Ureter (tissue), 1 donor: ENCODE measurements at regions not wholly inside any gene's neighbourhood (a gene's known extent, or its start where the extent isn't known, plus 50 kb on each side); places are given as distances from the start of the nearest gene placed in this dataset.
"Not testable (repeated sequence)": the region's sequence is repeated elsewhere in the genome, so short reads cannot be mapped to it uniquely, and the experiment has no call there.

ENCODE experiments used
- DNase-seq: peaks from one replicate; pipeline ENCODE4 v3.0.0-alpha.2; 2020; ENCODE audit warnings: low spot score
- donor health status: DM: yes; HTN: yes; CAD: no.

- DNase-seq: no peak
Observed at GRCh38 chr18:73452866-73453265, 585.1 kb upstream of the NETO1 start.

DNA sequence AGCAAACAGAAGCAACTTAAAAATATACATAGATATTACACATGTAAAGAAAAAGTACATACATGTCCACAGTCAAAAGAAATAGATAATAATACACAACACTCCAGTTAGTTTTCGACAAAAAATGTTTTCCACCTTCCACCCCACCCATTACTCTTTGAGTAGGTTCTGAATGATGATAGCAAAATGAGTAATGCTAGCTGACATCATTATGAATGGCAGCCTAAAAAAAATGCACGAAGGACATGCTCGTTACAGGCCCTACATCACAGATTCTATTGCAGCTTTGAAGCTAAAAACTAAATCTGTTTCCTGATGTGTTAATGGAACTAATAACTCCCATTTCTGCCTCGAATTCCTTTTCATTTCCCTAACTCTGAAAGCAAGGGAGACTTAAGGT lies 578.7 kb upstream of the NETO1 start:
- no peak for DNase-seq

GRCh38 chr18:73431620-73432019 lies 563.8 kb upstream of the NETO1 start:
- DNase-seq: no peak

GRCh38 chr18:73421010-73421409 lies 553.2 kb upstream of the NETO1 start:
- DNase-seq: no peak

DNA sequence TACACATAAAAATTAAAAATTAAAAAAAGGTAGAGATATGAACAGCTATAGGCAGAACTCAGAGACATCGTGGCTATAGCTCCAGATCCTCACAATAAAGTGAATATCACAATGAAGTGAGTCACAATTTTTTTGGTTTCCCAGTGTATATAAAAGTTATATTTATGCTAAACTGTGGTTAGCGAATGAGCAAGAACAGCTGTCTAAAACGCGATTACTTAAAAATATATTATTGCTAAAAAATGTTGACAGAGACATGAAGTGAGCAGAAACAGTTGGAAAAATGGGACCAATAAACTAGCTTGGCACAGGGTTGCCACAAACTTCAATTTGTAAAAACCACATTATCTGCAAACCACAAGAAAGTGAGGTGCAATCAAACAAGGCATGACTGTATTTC lies 551.7 kb upstream of the NETO1 start:
- no peak for DNase-seq

GRCh38 chr18:73414598-73414997 lies 546.8 kb upstream of the NETO1 start:
- DNase-seq: no peak

DNA sequence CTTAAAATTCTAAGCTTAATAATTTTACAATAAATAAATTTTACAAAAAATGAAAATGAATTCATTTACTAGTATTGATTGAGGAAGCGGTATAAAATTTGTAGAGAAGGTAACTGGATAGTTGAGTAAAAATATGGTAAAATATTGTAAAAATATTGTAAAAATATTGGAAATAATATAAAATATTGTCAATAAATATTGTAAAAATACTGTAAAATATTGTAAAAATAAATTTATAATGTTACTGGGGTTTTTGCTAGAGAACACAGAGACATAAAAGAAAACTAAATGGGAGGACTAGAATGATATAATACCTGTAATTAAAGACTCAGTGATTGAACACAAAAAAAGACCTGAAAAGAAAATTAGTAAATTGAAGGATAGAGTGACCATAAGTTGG lies 546.3 kb upstream of the NETO1 start:
- no peak for DNase-seq

DNA sequence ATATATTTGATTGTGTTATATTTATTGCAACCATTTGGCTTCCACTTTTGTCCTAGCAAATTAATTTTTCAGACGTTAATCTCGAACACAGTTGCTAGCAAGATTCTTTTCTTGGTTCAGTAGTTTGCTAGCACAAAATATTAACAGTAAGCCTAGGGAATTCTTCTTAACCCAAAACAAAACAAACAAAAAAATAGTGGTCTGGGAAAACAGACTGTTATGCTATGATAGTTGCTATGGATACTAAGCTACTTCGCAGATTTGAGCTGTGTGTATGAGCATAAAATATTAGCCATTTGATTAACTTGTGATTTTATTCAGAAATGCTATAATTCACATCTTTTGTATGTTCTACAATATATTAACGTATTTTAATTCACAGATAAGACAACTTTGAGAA lies 541.5 kb upstream of the NETO1 start:
- no peak for DNase-seq

DNA sequence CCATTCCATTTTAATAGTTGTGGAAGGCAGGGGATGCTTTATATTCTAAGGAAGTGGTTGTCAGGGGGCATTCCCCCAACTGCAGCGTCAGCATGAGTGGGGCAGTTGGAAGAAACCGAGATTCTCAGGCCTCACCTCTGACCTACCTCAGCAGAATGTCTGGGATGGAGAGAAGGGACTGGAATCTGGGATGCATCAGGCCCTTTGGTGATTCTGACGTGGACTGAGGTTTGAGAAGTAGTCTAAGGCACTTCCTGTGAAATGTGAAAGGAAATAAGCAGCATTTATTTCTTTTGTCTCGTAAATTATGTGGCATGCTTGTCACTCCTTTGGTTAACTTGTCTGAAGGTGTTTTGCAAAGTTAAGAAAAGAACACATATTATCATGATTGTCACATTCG lies 540.7 kb upstream of the NETO1 start:
- no peak for DNase-seq

DNA sequence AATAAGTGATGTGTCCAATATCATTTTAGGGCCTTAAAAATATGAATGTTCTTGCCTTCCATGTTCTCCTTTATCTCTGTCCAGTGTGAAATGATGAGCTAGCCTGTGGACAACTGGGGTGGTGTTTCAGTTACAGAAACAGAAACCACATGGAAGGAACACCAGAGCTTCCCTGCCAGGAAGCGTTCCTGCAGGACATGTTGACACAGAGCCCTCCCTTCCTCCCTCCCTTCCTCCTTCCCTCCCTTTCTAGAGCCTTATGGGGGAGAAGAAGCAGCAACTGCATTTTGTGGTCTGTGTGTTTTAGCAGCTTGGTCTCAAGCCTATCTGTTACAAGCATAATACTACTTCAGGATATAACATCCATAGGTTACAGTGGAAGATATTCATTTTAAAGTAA lies 539.7 kb upstream of the NETO1 start:
- DNase-seq: no peak

DNA sequence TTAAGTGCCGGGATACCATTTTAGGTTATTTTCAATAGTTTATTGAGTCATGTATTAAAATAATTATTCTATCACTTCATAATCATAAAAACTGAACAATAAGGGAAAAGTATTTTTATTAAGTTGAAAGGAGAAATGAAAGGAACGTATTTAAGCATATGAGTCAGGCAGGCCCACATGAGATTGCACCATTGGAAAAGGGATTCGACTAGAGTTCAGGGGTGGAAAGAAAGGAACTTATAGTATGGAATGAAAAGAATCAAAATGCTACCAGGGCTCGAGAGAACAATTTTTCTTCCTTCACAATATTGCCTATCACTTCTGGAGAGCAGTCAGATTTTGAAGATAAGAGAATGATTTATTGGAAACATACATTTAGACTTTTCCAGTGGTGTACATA lies 516.5 kb upstream of the NETO1 start:
- no peak for DNase-seq

DNA sequence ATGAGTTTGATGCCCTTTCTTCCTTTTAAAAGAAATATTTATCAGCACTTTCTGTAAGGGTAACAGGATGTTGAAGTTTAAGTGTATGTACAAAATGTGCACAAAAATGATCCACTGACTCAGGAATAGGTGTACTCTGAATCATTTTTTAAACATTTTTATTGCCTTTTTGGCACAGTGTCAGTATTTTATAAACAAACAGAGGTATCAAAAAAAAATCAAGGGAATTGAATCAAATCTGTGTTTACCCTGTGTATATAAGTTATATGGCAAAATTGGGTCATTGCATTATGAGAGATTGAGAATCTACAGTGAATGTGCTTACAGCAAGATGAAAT lies 513.9 kb upstream of the NETO1 start:
- no peak for DNase-seq

GRCh38 chr18:73381016-73381698 lies 513.4 kb upstream of the NETO1 start:
- no peak for DNase-seq

- no peak for DNase-seq
Observed at GRCh38 chr18:73366713-73367112, 498.9 kb upstream of the NETO1 start.

GRCh38 chr18:73365018-73365417 lies 497.2 kb upstream of the NETO1 start:
- DNase-seq: no peak

DNA sequence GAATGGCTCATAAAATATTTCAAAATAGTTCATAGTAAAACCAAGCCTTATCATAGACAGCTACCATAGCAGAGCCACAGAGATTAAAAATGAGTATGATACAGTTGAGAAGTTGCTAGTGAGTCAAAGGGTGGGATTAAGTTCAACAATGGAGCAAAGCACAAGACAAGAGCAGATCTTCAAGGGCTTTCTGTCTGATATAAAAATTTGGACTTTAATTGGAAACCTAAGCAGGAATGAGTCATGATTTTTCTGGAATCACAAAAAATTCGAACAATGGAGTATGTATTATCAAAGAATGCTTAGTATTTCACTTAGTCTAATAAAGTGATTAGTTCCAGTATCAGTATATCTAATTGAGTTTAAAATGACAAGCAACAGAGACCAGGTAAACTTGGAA lies 487.3 kb upstream of the NETO1 start:
- no peak for DNase-seq

GRCh38 chr18:73352546-73352945 lies 484.8 kb upstream of the NETO1 start:
- no peak for DNase-seq

- no peak for DNase-seq
Observed at GRCh38 chr18:73340135-73340977, 472.6 kb upstream of the NETO1 start.

GRCh38 chr18:73331212-73331772 lies 463.5 kb upstream of the NETO1 start:
- DNase-seq: no peak

DNA sequence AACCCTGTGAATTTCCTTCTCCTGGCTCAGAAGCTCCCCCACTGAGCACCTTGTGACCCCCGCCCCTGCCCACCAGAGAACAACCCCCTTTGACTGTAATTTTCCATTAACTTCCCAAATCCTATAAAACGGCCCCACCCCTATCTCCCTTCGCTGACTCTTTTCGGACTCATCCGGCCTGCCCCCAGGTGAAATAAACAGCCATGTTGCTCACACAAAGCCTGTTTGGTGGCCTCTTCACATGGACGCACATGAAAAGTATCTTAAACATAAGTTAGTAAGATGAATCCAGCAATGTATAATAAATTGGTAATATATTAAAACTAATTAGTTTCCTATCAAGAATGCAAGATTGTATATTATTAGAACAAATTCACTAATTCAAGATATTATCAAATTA lies 462.3 kb upstream of the NETO1 start:
- not testable (repeated sequence) for DNase-seq

GRCh38 chr18:73324187-73324831 lies 456.5 kb upstream of the NETO1 start:
- DNase-seq: not testable (repeated sequence)

- DNase-seq: no peak
Observed at GRCh38 chr18:73318739-73319479, 451.1 kb upstream of the NETO1 start.
